CD4-positive, alpha-beta memory T cell (primary cell): ENCODE measurements at regions not wholly inside any gene's neighbourhood (a gene's known extent, or its start where the extent isn't known, plus 50 kb on each side); places are given as distances from the start of the nearest gene placed in this dataset.

ENCODE experiments used
- CTCF ChIA-PET: fragments of 350-600 bp; sonication (Branson Sonifier 250); formaldehyde crosslinking; loops from one replicate; lab custom pipeline; 2021; ENCODE audit warnings: inconsistent platforms; ENCODE audit not compliant: partially characterized antibody; lab: Charles Lee
- POLR2A ChIA-PET: fragments of 350-600 bp; sonication (Branson Sonifier 250); formaldehyde crosslinking; loops from one replicate; lab custom pipeline; 2021; ENCODE audit not compliant: partially characterized antibody; lab: Charles Lee
- DNase-seq, 5 donors: peaks; one replicate each; pipeline versions ENCODE4 v3.0.0 to v3.0.0-alpha.2; 2020 to 2022; ENCODE audit warnings: mixed read lengths in 1 of 5
- H3K27ac ChIP-seq: one replicate; pipeline ENCODE4 v1.7.0; 2013; ENCODE audit warnings: low read depth, low read length
- H3K27me3 ChIP-seq: 2 replicates; pipeline ENCODE4 v1.7.0; 2013; ENCODE audit warnings: mild to moderate bottlenecking, low read length, moderate library complexity; ENCODE audit not compliant: insufficient read depth
- H3K36me3 ChIP-seq: 2 replicates; pipeline ENCODE4 v1.7.0; 2013; ENCODE audit warnings: mild to moderate bottlenecking, low read length, moderate library complexity; ENCODE audit not compliant: insufficient read depth
- H3K4me1 ChIP-seq: 2 replicates; pipeline ENCODE4 v1.7.0; 2013; ENCODE audit warnings: mild to moderate bottlenecking, low read length, moderate library complexity; ENCODE audit not compliant: insufficient read depth
- H3K4me3 ChIP-seq, 2 donors: one replicate each; pipeline ENCODE4 v1.7.0; 2013; ENCODE audit warnings: low read length in 2 of 2, mild to moderate bottlenecking in 1 of 2
- H3K9me3 ChIP-seq, 2 donors: one replicate each; pipeline ENCODE4 v1.7.0; 2013; ENCODE audit warnings: low read length in 2 of 2, control low read depth in 1 of 2; ENCODE audit not compliant: control insufficient read depth in 1 of 2
- H3K27ac Mint-ChIP-seq, 7 donors: one replicate each; pipeline ENCODE4 v1.8.0; 2020 to 2021; ENCODE audit warnings: mixed read lengths in 7 of 7, mild to moderate bottlenecking in 6 of 7, inconsistent platforms in 3 of 7, moderate library complexity in 3 of 7
- H3K27me3 Mint-ChIP-seq, 2 donors: one replicate each; pipeline ENCODE4 v1.8.0; 2020 to 2021; ENCODE audit warnings: mixed read lengths in 2 of 2
- H3K36me3 Mint-ChIP-seq, 2 donors: one replicate each; pipeline ENCODE4 v1.8.0; 2020 to 2021; ENCODE audit warnings: mixed read lengths in 2 of 2, inconsistent platforms in 1 of 2, mild to moderate bottlenecking in 1 of 2
- H3K4me1 Mint-ChIP-seq, 4 donors: one replicate each; pipeline ENCODE4 v1.8.0; 2020 to 2021; ENCODE audit warnings: mixed read lengths in 4 of 4, mild to moderate bottlenecking in 1 of 4
- H3K4me3 Mint-ChIP-seq, 8 donors: one replicate each; pipeline ENCODE4 v1.8.0; 2020 to 2021; ENCODE audit warnings: mixed read lengths in 8 of 8, mild to moderate bottlenecking in 7 of 8, moderate library complexity in 6 of 8, inconsistent platforms in 3 of 8
- H3K9me3 Mint-ChIP-seq, 8 donors: one replicate each; pipeline ENCODE4 v1.8.0; 2020 to 2021; ENCODE audit warnings: mixed read lengths in 8 of 8, mild to moderate bottlenecking in 5 of 8, inconsistent platforms in 3 of 8, moderate library complexity in 1 of 8
- intact Hi-C: fragments of 100-400 bp; cut with micrococcal nuclease; formaldehyde crosslinking; loops from one replicate; pipeline ENCODE4 v1.15.1; 2023

GRCh38 chr14:85391455-85391854 is 138.5 kb upstream of the FLRT2 start:
- ChIA-PET CTCF (interaction anchor here (1.1 kb wide), 1 partner anchor 14 kb away, joined by 3 read pairs; no protein-coding TSS in a partner anchor), POLR2A (no interaction called here)
- no peak overlapping the region for H3K27ac ChIP-seq
- no peaks in the 10 kb centered on the region for H3K27me3 ChIP-seq
- H3K27me3 Mint-ChIP-seq: no peaks in the 10 kb centered on the region
- intact Hi-C loops: no loop called here
- H3K27ac Mint-ChIP-seq: no peak overlapping the region
- H3K9me3 ChIP-seq: no peaks in the 10 kb centered on the region
- DNase-seq: no peak
- H3K4me3 Mint-ChIP-seq: no peak overlapping the region
- H3K9me3 Mint-ChIP-seq: peaks cover 0 to 5% (median 3%) of the 10 kb centered on the region in 8 donors
- no peaks in the 10 kb centered on the region for H3K4me1 ChIP-seq
- no peaks in the 10 kb centered on the region for H3K36me3 ChIP-seq
- H3K4me1 Mint-ChIP-seq: no peaks in the 10 kb centered on the region
- no peaks in the 10 kb centered on the region for H3K36me3 Mint-ChIP-seq
- H3K4me3 ChIP-seq: no peak overlapping the region

GRCh38 chr14:85391892-85392291 is 138.1 kb upstream of the FLRT2 start:
- no peak overlapping the region for H3K27ac Mint-ChIP-seq
- peaks cover 0 to 5% (median 3%) of the 10 kb centered on the region in 8 donors for H3K9me3 Mint-ChIP-seq
- ChIA-PET POLR2A (no interaction called here), CTCF (interaction anchor here (1.1 kb wide), 1 partner anchor 14 kb away, joined by 3 read pairs; no protein-coding TSS in a partner anchor)
- H3K27me3 Mint-ChIP-seq: no peaks in the 10 kb centered on the region
- H3K27me3 ChIP-seq: no peaks in the 10 kb centered on the region
- no peak overlapping the region for H3K27ac ChIP-seq
- H3K4me3 Mint-ChIP-seq: no peak overlapping the region
- H3K4me3 ChIP-seq: no peak overlapping the region
- intact Hi-C loops: no loop called here
- no peaks in the 10 kb centered on the region for H3K36me3 Mint-ChIP-seq
- H3K36me3 ChIP-seq: no peaks in the 10 kb centered on the region
- H3K9me3 ChIP-seq: no peaks in the 10 kb centered on the region
- no peaks in the 10 kb centered on the region for H3K4me1 Mint-ChIP-seq
- no peak for DNase-seq
- no peaks in the 10 kb centered on the region for H3K4me1 ChIP-seq

- Mint-ChIP-seq H3K36me3 (no peaks in the 10 kb centered on the region), H3K4me1 (no peaks in the 10 kb centered on the region), H3K4me3 (no peak overlapping the region), H3K9me3 (peaks cover 0 to 12% (median 7%) of the 10 kb centered on the region in 8 donors), H3K27ac (no peak overlapping the region), H3K27me3 (no peaks in the 10 kb centered on the region)
- Histone ChIP-seq H3K4me3 (no peak overlapping the region), H3K36me3 (no peaks in the 10 kb centered on the region), H3K27me3 (no peaks in the 10 kb centered on the region), H3K4me1 (no peaks in the 10 kb centered on the region), H3K9me3 (no peaks in the 10 kb centered on the region), H3K27ac (no peak overlapping the region)
- intact Hi-C loops: no loop called here
- ChIA-PET CTCF (no interaction called here), POLR2A (no interaction called here)
- no peak for DNase-seq
Measured at GRCh38 chr14:85399186-85399585, 130.8 kb upstream of the FLRT2 start.

GRCh38 chr14:85400678-85401077 is 129.3 kb upstream of the FLRT2 start:
- Mint-ChIP-seq H3K27me3 (no peaks in the 10 kb centered on the region), H3K9me3 (peaks cover 0 to 12% (median 7%) of the 10 kb centered on the region in 8 donors), H3K27ac (no peak overlapping the region), H3K4me1 (no peaks in the 10 kb centered on the region), H3K36me3 (no peaks in the 10 kb centered on the region), H3K4me3 (no peak overlapping the region)
- POLR2A ChIA-PET: no interaction called here
- no peaks in the 10 kb centered on the region for H3K36me3 ChIP-seq
- CTCF ChIA-PET: no interaction called here
- H3K9me3 ChIP-seq: no peaks in the 10 kb centered on the region
- no peak for DNase-seq
- intact Hi-C loops: no loop called here
- no peak overlapping the region for H3K27ac ChIP-seq
- H3K27me3 ChIP-seq: no peaks in the 10 kb centered on the region
- H3K4me3 ChIP-seq: no peak overlapping the region
- H3K4me1 ChIP-seq: no peaks in the 10 kb centered on the region

- Histone ChIP-seq H3K36me3 (no peaks in the 10 kb centered on the region), H3K27me3 (no peaks in the 10 kb centered on the region), H3K27ac (no peak overlapping the region), H3K4me1 (no peaks in the 10 kb centered on the region), H3K4me3 (no peak overlapping the region), H3K9me3 (no peaks in the 10 kb centered on the region)
- ChIA-PET POLR2A (no interaction called here), CTCF (no interaction called here)
- peaks cover 0 to 9% (median 7%) of the 10 kb centered on the region in 8 donors for H3K9me3 Mint-ChIP-seq
- no peak overlapping the region for H3K27ac Mint-ChIP-seq
- no peaks in the 10 kb centered on the region for H3K27me3 Mint-ChIP-seq
- DNase-seq: no peak
- H3K4me1 Mint-ChIP-seq: no peaks in the 10 kb centered on the region
- H3K36me3 Mint-ChIP-seq: no peaks in the 10 kb centered on the region
- intact Hi-C loops: no loop called here
- no peak overlapping the region for H3K4me3 Mint-ChIP-seq
Measured at GRCh38 chr14:85401384-85401783, 128.6 kb upstream of the FLRT2 start.

GRCh38 chr14:85402569-85403162 is 127.3 kb upstream of the FLRT2 start:
- CTCF ChIA-PET: no interaction called here
- peaks cover 0 to 9% (median 6%) of the 10 kb centered on the region in 8 donors for H3K9me3 Mint-ChIP-seq
- Histone ChIP-seq H3K4me3 (no peak overlapping the region), H3K4me1 (no peaks in the 10 kb centered on the region), H3K27ac (no peak overlapping the region), H3K36me3 (no peaks in the 10 kb centered on the region), H3K9me3 (no peaks in the 10 kb centered on the region), H3K27me3 (no peaks in the 10 kb centered on the region)
- POLR2A ChIA-PET: no interaction called here
- no peak overlapping the region for H3K27ac Mint-ChIP-seq
- H3K36me3 Mint-ChIP-seq: no peaks in the 10 kb centered on the region
- H3K27me3 Mint-ChIP-seq: no peaks in the 10 kb centered on the region
- H3K4me1 Mint-ChIP-seq: no peaks in the 10 kb centered on the region
- H3K4me3 Mint-ChIP-seq: no peak overlapping the region
- no peak for DNase-seq
- intact Hi-C loops: no loop called here

- H3K4me1 Mint-ChIP-seq: no peaks in the 10 kb centered on the region
- no peaks in the 10 kb centered on the region for H3K27me3 Mint-ChIP-seq
- no peak for DNase-seq
- H3K4me1 ChIP-seq: no peaks in the 10 kb centered on the region
- H3K36me3 Mint-ChIP-seq: peaks cover 0 to 4% of the 10 kb centered on the region in 2 donors
- POLR2A ChIA-PET: no interaction called here
- H3K27me3 ChIP-seq: no peaks in the 10 kb centered on the region
- no peak overlapping the region for H3K27ac Mint-ChIP-seq
- CTCF ChIA-PET: no interaction called here
- no peak overlapping the region for H3K27ac ChIP-seq
- no peaks in the 10 kb centered on the region for H3K36me3 ChIP-seq
- H3K9me3 ChIP-seq: no peaks in the 10 kb centered on the region
- H3K4me3 ChIP-seq: no peak overlapping the region
- no peak overlapping the region for H3K4me3 Mint-ChIP-seq
- intact Hi-C loops: no loop called here
- peaks cover 0 to 8% (median 5%) of the 10 kb centered on the region in 8 donors for H3K9me3 Mint-ChIP-seq
Measured at GRCh38 chr14:85409481-85410210, 120.3 kb upstream of the FLRT2 start.
